GM23338 (cell line): ENCODE measurements at regions not wholly inside any gene's neighbourhood (a gene's known extent, or its start where the extent isn't known, plus 50 kb on each side); places are given as distances from the start of the nearest gene placed in this dataset.

Source experiments
- ATAC-seq: fragments of 200-7000 bp; cut with Tn5 transposase; 3 replicates; pipeline ENCODE4 v1.9.1; 2020
- DNase-seq: peaks from one replicate; pipeline ENCODE4 v3.0.0-alpha.2; 2015; ENCODE audit warnings: low spot score
- H2AFZ ChIP-seq: fragments of 200-600 bp; sonication (generic); 2 replicates; pipeline ENCODE4 v1.8.0; 2016; ENCODE audit warnings: antibody characterized with exemption, mild to moderate bottlenecking, moderate library complexity
- H3F3A ChIP-seq: fragments of 200-600 bp; sonication (generic); replicated peaks from 2 replicates; pipeline ENCODE4 v1.8.0; 2017; ENCODE audit warnings: antibody characterized with exemption, mixed run types, low read depth
- H3K27ac ChIP-seq: fragments of 200-600 bp; sonication (generic); 2 replicates; pipeline ENCODE4 v1.6.1; 2016; ENCODE audit warnings: low read depth
- H3K27me3 ChIP-seq: fragments of 200-600 bp; sonication (generic); 2 replicates; pipeline ENCODE4 v1.8.0; 2016; ENCODE audit warnings: mild to moderate bottlenecking, mixed run types, moderate library complexity; ENCODE audit not compliant: insufficient read depth
- H3K36me3 ChIP-seq: fragments of 200-600 bp; sonication (generic); 2 replicates; pipeline ENCODE4 v1.8.0; 2016; ENCODE audit warnings: mild to moderate bottlenecking; ENCODE audit not compliant: insufficient read depth
- H3K4me1 ChIP-seq: fragments of 200-600 bp; sonication (generic); 2 replicates; pipeline ENCODE4 v1.8.0; 2016; ENCODE audit warnings: mild to moderate bottlenecking, moderate library complexity; ENCODE audit not compliant: insufficient read depth
- H3K4me2 ChIP-seq: fragments of 200-600 bp; sonication (generic); 2 replicates; pipeline ENCODE4 v1.7.1; 2017; ENCODE audit warnings: mixed run types
- H3K4me3 ChIP-seq: fragments of 200-600 bp; sonication (generic); 2 replicates; pipeline ENCODE4 v1.6.1; 2016; ENCODE audit warnings: mixed run types
- H3K79me2 ChIP-seq: fragments of 200-600 bp; sonication (generic); replicated peaks from 2 replicates; pipeline ENCODE4 v1.8.0; 2017; ENCODE audit warnings: mild to moderate bottlenecking; ENCODE audit not compliant: insufficient read depth
- H3K9me2 ChIP-seq: fragments of 200-600 bp; sonication (generic); 2 replicates; pipeline ENCODE4 v1.8.0; 2017; ENCODE audit not compliant: insufficient read depth
- H4K20me1 ChIP-seq: fragments of 200-600 bp; sonication (generic); replicated peaks from 2 replicates; pipeline ENCODE4 v1.8.0; 2017; ENCODE audit warnings: mild to moderate bottlenecking; ENCODE audit not compliant: insufficient read depth
- H3K27ac Mint-ChIP-seq: 2 replicates; pipeline ENCODE4 v1.8.0; 2020; ENCODE audit warnings: inconsistent platforms, mild to moderate bottlenecking, moderate library complexity, mixed read lengths
- H3K27me3 Mint-ChIP-seq: 3 replicates; pipeline ENCODE4 v1.8.0; 2022; ENCODE audit warnings: low read depth, mild to moderate bottlenecking, moderate library complexity, mixed read lengths, inconsistent platforms; ENCODE audit not compliant: insufficient read depth, poor library complexity
- H3K36me3 Mint-ChIP-seq: 3 replicates; pipeline ENCODE4 v1.8.0; 2021; ENCODE audit warnings: low read depth, mild to moderate bottlenecking, inconsistent platforms, moderate library complexity, mixed read lengths
- H3K4me1 Mint-ChIP-seq: 3 replicates; pipeline ENCODE4 v1.8.0; 2020; ENCODE audit warnings: mild to moderate bottlenecking, inconsistent platforms, mixed read lengths
- H3K4me3 Mint-ChIP-seq: 3 replicates; pipeline ENCODE4 v1.8.0; 2021; ENCODE audit warnings: moderate library complexity, mild to moderate bottlenecking, inconsistent platforms, mixed read lengths
- H3K9me3 Mint-ChIP-seq: 3 replicates; pipeline ENCODE4 v1.8.0; 2020; ENCODE audit warnings: moderate library complexity, mild to moderate bottlenecking, inconsistent platforms, mixed read lengths
- CREB1 ChIP-seq: fragments of 250-450 bp; sonication (Bioruptor Pico); IDR thresholded peaks from 2 replicates; pipeline ENCODE4 v1.5.0; 2020; ENCODE audit warnings: low read depth, mild to moderate bottlenecking, moderate library complexity
- CTCF ChIP-seq, 2 experiments: fragments of 200-600 bp in 1 of 2; sonication (generic) in 1 of 2; conservative IDR thresholded peaks; 2 replicates each; pipeline versions ENCODE4 v1.5.1 to v1.6.1; 2016 to 2017; ENCODE audit warnings: antibody characterized with exemption in 2 of 2, low read depth in 2 of 2, mild to moderate bottlenecking in 2 of 2, moderate library complexity in 1 of 2
- EZH2 ChIP-seq: fragments of 200-600 bp; sonication (generic); IDR thresholded peaks from one replicate; pipeline ENCODE4 v1.8.0; 2017; ENCODE audit warnings: antibody characterized with exemption, mild to moderate bottlenecking, low read depth; ENCODE audit not compliant: unreplicated experiment
- EZH2phosphoT487 ChIP-seq: fragments of 200-600 bp; sonication (generic); IDR thresholded peaks from one replicate; pipeline ENCODE4 v1.8.1; 2018; ENCODE audit warnings: antibody characterized with exemption; ENCODE audit not compliant: unreplicated experiment
- JUNB ChIP-seq: IDR thresholded peaks from one replicate; pipeline ENCODE4 v1.6.1; 2016; ENCODE audit warnings: antibody characterized with exemption; ENCODE audit not compliant: unreplicated experiment
- NANOG ChIP-seq: IDR thresholded peaks from 2 replicates; pipeline ENCODE4 v1.6.1; 2016; ENCODE audit warnings: antibody characterized with exemption, borderline replicate concordance
- POLR2AphosphoS5 ChIP-seq: IDR thresholded peaks from 2 replicates; pipeline ENCODE4 v1.6.1; 2016; ENCODE audit warnings: antibody characterized with exemption, low read depth
- REST ChIP-seq: IDR thresholded peaks from one replicate; pipeline ENCODE4 v1.6.1; 2018; ENCODE audit warnings: antibody characterized with exemption; ENCODE audit not compliant: unreplicated experiment
- STAT1 ChIP-seq: IDR thresholded peaks from one replicate; pipeline ENCODE4 v1.6.1; 2016; ENCODE audit warnings: antibody characterized with exemption; ENCODE audit not compliant: unreplicated experiment
- ZNF114 ChIP-seq: fragments of 250-450 bp; sonication (Bioruptor Pico); IDR thresholded peaks from 2 replicates; pipeline ENCODE4 v1.5.0; 2020; ENCODE audit warnings: mild to moderate bottlenecking, moderate library complexity
- ZNF331 ChIP-seq: fragments of 250-450 bp; sonication (Bioruptor Pico); IDR thresholded peaks from 2 replicates; pipeline ENCODE4 v1.5.0; 2020; ENCODE audit warnings: low read depth, mild to moderate bottlenecking, moderate library complexity
- TF ChIP-seq, protein P1 (sequence below): IDR thresholded peaks from 2 replicates; pipeline ENCODE4 v1.6.1; 2016; ENCODE audit warnings: antibody characterized with exemption

DNA sequence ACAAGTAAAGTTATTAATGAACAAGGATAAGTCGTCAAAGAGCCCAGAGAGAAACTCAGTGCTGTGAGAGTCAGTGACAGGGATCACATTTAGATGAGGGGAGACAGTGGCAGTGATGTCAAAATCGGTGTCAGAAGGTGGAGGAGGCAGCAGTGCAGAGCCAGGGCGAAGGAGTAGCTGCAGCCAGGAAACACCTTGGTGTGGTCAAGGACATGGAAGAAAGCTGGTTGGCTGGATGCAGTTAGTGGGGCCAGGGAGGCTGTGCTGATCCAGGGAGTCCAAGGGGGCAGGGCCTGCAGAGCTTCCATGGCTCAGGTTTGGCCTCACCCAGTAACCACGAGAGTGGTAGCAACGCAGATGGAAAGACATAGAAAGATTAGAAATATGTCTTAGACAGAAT lies 50.7 kb upstream of the ADORA2B start (continued):
- TF ChIP-seq ZNF114 (CRISPR knock-in tag) (no peak), STAT1 (no peak), POLR2AphosphoS5 (no peak), REST (no peak), EZH2phosphoT487 (no peak), NANOG (no peak), ZNF331 (CRISPR knock-in tag) (no peak), CTCF (conservative IDR thresholded peaks at IDR 0.05; ENCODE audit: low read depth in 2 of 2) (no peak), CREB1 (CRISPR knock-in tag) (no peak), EZH2 (no peak)
- TF ChIP-seq, protein P1, sequence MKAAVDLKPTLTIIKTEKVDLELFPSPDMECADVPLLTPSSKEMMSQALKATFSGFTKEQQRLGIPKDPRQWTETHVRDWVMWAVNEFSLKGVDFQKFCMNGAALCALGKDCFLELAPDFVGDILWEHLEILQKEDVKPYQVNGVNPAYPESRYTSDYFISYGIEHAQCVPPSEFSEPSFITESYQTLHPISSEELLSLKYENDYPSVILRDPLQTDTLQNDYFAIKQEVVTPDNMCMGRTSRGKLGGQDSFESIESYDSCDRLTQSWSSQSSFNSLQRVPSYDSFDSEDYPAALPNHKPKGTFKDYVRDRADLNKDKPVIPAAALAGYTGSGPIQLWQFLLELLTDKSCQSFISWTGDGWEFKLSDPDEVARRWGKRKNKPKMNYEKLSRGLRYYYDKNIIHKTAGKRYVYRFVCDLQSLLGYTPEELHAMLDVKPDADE: no peak

GRCh38 chr17:15894913-15895658 lies 49.8 kb upstream of the ADORA2B start:
- Histone ChIP-seq H4K20me1 (no peaks in the 10 kb centered on the region), H3K27me3 (no peaks in the 10 kb centered on the region), H3K36me3 (no peaks in the 10 kb centered on the region), H3K4me1 (no peaks in the 10 kb centered on the region), H3K79me2 (no peaks in the 10 kb centered on the region), H3K4me3 (no peak overlapping the region), H3K4me2 (no peak overlapping the region), H3K9me2 (peaks cover 6% of the 10 kb centered on the region; the same call in 1 of the 2 replicates), H3F3A (no peaks in the 10 kb centered on the region), H2AFZ (no peak overlapping the region; the same call in 1 of the 2 replicates), H3K27ac (no peak overlapping the region)
- no peak for ATAC-seq
- no peak for DNase-seq
- no peaks in the 10 kb centered on the region for H3K9me3 Mint-ChIP-seq
- H3K4me1 Mint-ChIP-seq: peaks cover 4% of the 10 kb centered on the region; the same call in 2 of the 3 replicates
- H3K4me3 Mint-ChIP-seq: no peak overlapping the region
- H3K27me3 Mint-ChIP-seq: peaks cover 2% of the 10 kb centered on the region
- no peak overlapping the region for H3K27ac Mint-ChIP-seq
- H3K36me3 Mint-ChIP-seq: no peaks in the 10 kb centered on the region
- no peak for TF ChIP-seq STAT1
- TF ChIP-seq NANOG: no peak
- TF ChIP-seq CREB1 (CRISPR knock-in tag): no peak
- no peak for TF ChIP-seq POLR2AphosphoS5
- no peak for TF ChIP-seq REST
- no peak for TF ChIP-seq JUNB
- TF ChIP-seq EZH2phosphoT487: no peak
- TF ChIP-seq ZNF331 (CRISPR knock-in tag): no peak
- TF ChIP-seq CTCF (conservative IDR thresholded peaks at IDR 0.05; ENCODE audit: low read depth in 2 of 2): no peak
